ENCODE measurements at regions not wholly inside any gene's neighbourhood (a gene's known extent, or its start where the extent isn't known, plus 50 kb on each side); places are given as distances from the start of the nearest gene placed in this dataset.

DNA sequence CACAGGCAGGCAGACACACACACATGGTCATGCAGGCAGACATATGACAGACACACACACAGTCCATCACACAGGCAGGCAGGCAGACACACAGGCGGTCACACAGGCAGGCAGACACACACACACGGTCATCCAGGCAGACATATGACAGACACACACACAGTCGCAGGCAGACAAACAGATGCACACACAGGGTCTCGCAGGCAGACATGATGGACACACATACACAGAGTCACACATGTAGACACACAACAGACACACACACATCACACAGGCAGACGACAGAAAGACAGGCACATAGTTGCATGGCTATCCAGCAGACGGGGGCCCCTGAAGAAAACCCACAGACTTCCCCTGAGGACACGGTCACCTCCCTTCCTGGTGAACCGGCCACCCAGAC lies 135.4 kb downstream of the NCOR2 start:
- TF ChIP-seq CTCF (IDR thresholded peaks at IDR 0.05; ENCODE audit: insufficient read depth, low read length) (no peak), POLR2AphosphoS5 (IDR thresholded peaks at IDR 0.05; ENCODE audit: low read depth) (no peak), REST (IDR thresholded peaks at IDR 0.05; ENCODE audit: insufficient replicate concordance, low read depth) (no peak)

Measured in HL-60 (cell line).